K562 (cell line): ENCODE measurements at regions not wholly inside any gene's neighbourhood (a gene's known extent, or its start where the extent isn't known, plus 50 kb on each side); places are given as distances from the start of the nearest gene placed in this dataset.

ENCODE experiments used
- BHLHE40 ChIP-seq: IDR thresholded peaks from 2 replicates; pipeline ENCODE4 v1.6.1; 2011; ENCODE audit warnings: low read length, improper control_type of control experiment
- BRCA1 ChIP-seq, 2 experiments: fragments of 450-650 bp in 1 of 2; sonication (generic) in 1 of 2; formaldehyde crosslinking in 1 of 2; IDR thresholded peaks; 2 replicates each; pipeline versions ENCODE4 v1.5.0 to v1.6.1; 2017 to 2020; ENCODE audit warnings: mild to moderate bottlenecking in 1 of 2, missing genetic modification reagents in 1 of 2
- CREB5 ChIP-seq: fragments of 250-450 bp; sonication (Bioruptor Pico); IDR thresholded peaks from 2 replicates; pipeline ENCODE4 v1.5.0; 2020; ENCODE audit warnings: mild to moderate bottlenecking
- HDAC6 ChIP-seq: IDR thresholded peaks from 2 replicates; pipeline ENCODE4 v1.6.1; 2012; ENCODE audit warnings: low read depth, mild to moderate bottlenecking, control low read depth, inconsistent platforms, low read length, moderate library complexity
- MBD1 ChIP-seq: fragments of 250-450 bp; sonication (Bioruptor Pico); IDR thresholded peaks from 2 replicates; pipeline ENCODE4 v1.8.0; 2022; ENCODE audit warnings: inconsistent platforms
- MIER1 ChIP-seq: fragments of 450-650 bp; IDR thresholded peaks from 2 replicates; pipeline ENCODE4 v1.6.1; 2016; ENCODE audit warnings: antibody characterized with exemption, mild to moderate bottlenecking, low read depth
- NCOA2 ChIP-seq, 2 experiments: fragments of 450-650 bp; IDR thresholded peaks; 2 replicates each; pipeline ENCODE4 v1.6.1; 2018; ENCODE audit warnings: mild to moderate bottlenecking in 2 of 2, moderate library complexity in 1 of 2; ENCODE audit not compliant: partially characterized antibody in 2 of 2
- NEUROD1 ChIP-seq: fragments of 150-350 bp; IDR thresholded peaks from 2 replicates; pipeline ENCODE4 v1.6.1; 2014; ENCODE audit warnings: borderline replicate concordance, low read length, low read depth; ENCODE audit not compliant: partially characterized antibody
- POLR2AphosphoS5 ChIP-seq: IDR thresholded peaks from 2 replicates; pipeline ENCODE4 v1.6.1; 2011; ENCODE audit warnings: mild to moderate bottlenecking, low read depth, low read length, moderate library complexity; ENCODE audit not compliant: control insufficient read depth, insufficient read depth
- PURB ChIP-seq: sonication (generic); formaldehyde crosslinking; IDR thresholded peaks from 2 replicates; pipeline ENCODE4 v1.9.0; 2021; ENCODE audit warnings: low read depth, mild to moderate bottlenecking, missing genetic modification reagents
- RBM39 ChIP-seq: fragments of 200-400 bp; formaldehyde crosslinking; optimal IDR thresholded peaks from 2 replicates; pipeline ENCODE3; 2018; ENCODE audit warnings: low read depth, low read length
- REST ChIP-seq, 2 experiments: fragments of 450-650 bp; formaldehyde crosslinking in 1 of 2; IDR thresholded peaks; 2 replicates each; pipeline versions ENCODE4 v1.4.0 to v1.6.1; 2014 to 2020; ENCODE audit warnings: mild to moderate bottlenecking in 2 of 2, borderline replicate concordance in 1 of 2, low read depth in 1 of 2
- SLC30A9 ChIP-seq: fragments of 250-450 bp; sonication (Bioruptor Pico); IDR thresholded peaks from 2 replicates; pipeline ENCODE4 v1.8.0; 2022; ENCODE audit warnings: mild to moderate bottlenecking, moderate library complexity
- STAG1 ChIP-seq: sonication (generic); formaldehyde crosslinking; IDR thresholded peaks from 2 replicates; pipeline ENCODE4 v1.5.0; 2020; ENCODE audit warnings: missing genetic modification reagents, borderline replicate concordance
- ZNF239 ChIP-seq: fragments of 250-450 bp; sonication (Bioruptor Pico); IDR thresholded peaks from 2 replicates; pipeline ENCODE4 v1.4.0; 2020; ENCODE audit warnings: mild to moderate bottlenecking
- ZNF263 ChIP-seq: sonication (generic); formaldehyde crosslinking; IDR thresholded peaks from 2 replicates; pipeline ENCODE4 v1.8.0; 2022; ENCODE audit warnings: mild to moderate bottlenecking, missing genetic modification reagents, borderline replicate concordance

GRCh38 chrX:80511969-80512760, 91.9 kb downstream of the TENT5D start (continued):
- TF ChIP-seq MBD1 (CRISPR knock-in tag) (no peak), BHLHE40 (0 out of 2 replicates have a peak, but pooled peaks have one; percentile 37), CREB5 (no peak), BRCA1 (IDR thresholded peaks at IDR 0.05) (no peak), BRCA1 (CRISPR knock-in tag; IDR thresholded peaks at IDR 0.05) (no peak), REST (IDR thresholded peaks at IDR 0.05; ENCODE audit: borderline replicate concordance) (no peak; the same call in 1 of the 2 replicates), REST (CRISPR knock-in tag; IDR thresholded peaks at IDR 0.05; ENCODE audit: low read depth) (no peak), STAG1 (CRISPR knock-in tag) (no peak), POLR2AphosphoS5 (peak; percentile 78), ZNF239 (CRISPR knock-in tag) (no peak), NCOA2 (IDR thresholded peaks at IDR 0.05; ENCODE audit: partially characterized antibody in 2 of 2) (peak; percentile 59 to 65), NEUROD1 (peak; percentile 44), HDAC6 (no peak), SLC30A9 (no peak), PURB (CRISPR knock-in tag) (no peak), MIER1 (no peak), ZNF263 (CRISPR knock-in tag) (no peak), RBM39 (no peak)
